Right cardiac atrium (tissue), 5 donors: ENCODE measurements at regions not wholly inside any gene's neighbourhood (a gene's known extent, or its start where the extent isn't known, plus 50 kb on each side); places are given as distances from the start of the nearest gene placed in this dataset.

Experiments used
- ATAC-seq, 2 donors: fragments of 200-7000 bp; cut with Tn5 transposase; one replicate each; pipeline versions ENCODE4 v1.8.0 to v1.9.1; 2020; ENCODE audit warnings: moderate library complexity in 2 of 2, mild to moderate bottlenecking in 1 of 2
- DNase-seq, 3 donors: peaks; one replicate each; pipeline ENCODE4 v3.0.0-alpha.2; 2020
- H3K27ac ChIP-seq: one replicate; pipeline ENCODE4 v1.5.1; 2013; ENCODE audit warnings: mild to moderate bottlenecking, low read length, control low read depth, moderate library complexity
- H3K27me3 ChIP-seq: one replicate; pipeline ENCODE4 v1.6.1; 2013; ENCODE audit not compliant: control insufficient read depth, insufficient read depth
- H3K4me1 ChIP-seq: one replicate; pipeline ENCODE4 v1.6.1; 2013; ENCODE audit warnings: low read length; ENCODE audit not compliant: control insufficient read depth, insufficient read depth
- H3K4me3 ChIP-seq: one replicate; pipeline ENCODE4 v1.5.1; 2013; ENCODE audit warnings: low read length, control low read depth
- H3K9me3 ChIP-seq: one replicate; pipeline ENCODE4 v1.6.1; 2013; ENCODE audit warnings: low read length; ENCODE audit not compliant: control insufficient read depth
- WGBS: extraction: QIAGEN DNeasy Blood & Tissue Kit; methylation state at CpG from one replicate; pipeline ENCODE4 v1.1.7; 2013; 5-methylcytosine and 5-hydroxymethylcytosine counted together
- intact Hi-C, 4 donors: fragments of 100-400 bp; cut with DNase I; formaldehyde crosslinking; loops; one replicate each; pipeline versions ENCODE4 v1.11.0 to v1.14.0; 2022 to 2023
- donor health status: healthy with polysubstance abuse.
- donor health status: DM: no; HTN: yes; CAD: no.
- donor health status: DM: no; HTN: no; CAD: no.
- donor health status: DM: no; HTN: yes; CAD: no; lungs with severe emphysema.
- donor health status: DM: yes; HTN: yes; CAD: no.

- no peaks in the 10 kb centered on the region for H3K4me1 ChIP-seq
- no peak for ATAC-seq
- no peaks in the 10 kb centered on the region for H3K27me3 ChIP-seq
- intact Hi-C loops = no loop called here
- H3K9me3 ChIP-seq = no peaks in the 10 kb centered on the region
- H3K4me3 ChIP-seq = no peak overlapping the region
- no peak for DNase-seq
- no peak overlapping the region for H3K27ac ChIP-seq
- 57% methylated on average over 1 of the region's 1 CpG for WGBS
Observed at GRCh38 chr6:88481519-88481918, 315.4 kb upstream of the CNR1 start.

- Histone ChIP-seq H3K4me1 (no peaks in the 10 kb centered on the region), H3K4me3 (no peak overlapping the region), H3K27me3 (no peaks in the 10 kb centered on the region), H3K27ac (no peak overlapping the region), H3K9me3 (no peaks in the 10 kb centered on the region)
- intact Hi-C loops = no loop called here
- no peak for DNase-seq
- no peak for ATAC-seq
- WGBS = 78% methylated on average over 5 of the region's 5 CpGs
Observed at GRCh38 chr6:88480816-88481215, 314.7 kb upstream of the CNR1 start.

- Histone ChIP-seq H3K27me3 (no peaks in the 10 kb centered on the region), H3K27ac (no peak overlapping the region)
- no peak for ATAC-seq
Observed at GRCh38 chr6:88477413-88477812, 311.3 kb upstream of the CNR1 start.

GRCh38 chr6:88476388-88476787, 310.2 kb upstream of the CNR1 start:
- intact Hi-C loops = no loop called here
- 63% methylated on average over 2 of the region's 2 CpGs for WGBS
- H3K4me1 ChIP-seq = no peaks in the 10 kb centered on the region
- no peaks in the 10 kb centered on the region for H3K27me3 ChIP-seq
- no peaks in the 10 kb centered on the region for H3K9me3 ChIP-seq
- ATAC-seq (no peak), DNase-seq (no peak)
- H3K27ac ChIP-seq = no peak overlapping the region
- H3K4me3 ChIP-seq = no peak overlapping the region

More at GRCh38 chr6:88477413-88477812, 311.3 kb upstream of the CNR1 start:
- Histone ChIP-seq H3K4me3 (no peak overlapping the region), H3K9me3 (no peaks in the 10 kb centered on the region), H3K4me1 (no peaks in the 10 kb centered on the region)
- no peak for DNase-seq
- whole genome bisulfite sequencing = 70% methylated on average over 3 of the region's 3 CpGs
- intact Hi-C loops = no loop called here

GRCh38 chr6:88474720-88475119, 308.6 kb upstream of the CNR1 start:
- Histone ChIP-seq H3K9me3 (no peaks in the 10 kb centered on the region), H3K4me1 (no peaks in the 10 kb centered on the region), H3K4me3 (no peak overlapping the region), H3K27ac (no peak overlapping the region), H3K27me3 (no peaks in the 10 kb centered on the region)
- intact Hi-C loops = no loop called here
- ATAC-seq (no peak), DNase-seq (no peak)

DNA sequence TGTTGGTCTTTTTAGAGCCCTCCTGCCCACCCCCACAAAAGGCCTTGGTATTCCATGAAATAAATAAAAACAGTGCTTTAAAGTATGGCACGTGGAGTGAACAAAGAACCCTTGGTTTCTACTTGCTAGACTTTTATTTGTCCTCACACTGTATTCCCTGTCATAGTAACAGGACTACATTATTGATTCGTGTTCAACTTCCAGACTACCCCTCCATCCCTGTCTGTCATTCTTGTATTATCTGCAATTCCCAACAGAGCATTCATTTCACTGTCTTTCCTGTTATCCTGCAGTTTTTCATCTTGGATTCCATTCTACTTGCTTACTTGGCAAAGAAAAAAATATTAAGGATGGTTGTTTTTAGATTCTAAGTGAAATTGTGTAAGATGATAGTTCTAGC, 307.4 kb upstream of the CNR1 start:
- ATAC-seq (no peak), DNase-seq (no peak)
- intact Hi-C loops = no loop called here
- H3K4me1 ChIP-seq = no peaks in the 10 kb centered on the region
- H3K9me3 ChIP-seq = no peaks in the 10 kb centered on the region
- no peak overlapping the region for H3K27ac ChIP-seq
- no peaks in the 10 kb centered on the region for H3K27me3 ChIP-seq
- WGBS = 33% methylated on average over 2 of the region's 2 CpGs
- H3K4me3 ChIP-seq = no peak overlapping the region

DNA sequence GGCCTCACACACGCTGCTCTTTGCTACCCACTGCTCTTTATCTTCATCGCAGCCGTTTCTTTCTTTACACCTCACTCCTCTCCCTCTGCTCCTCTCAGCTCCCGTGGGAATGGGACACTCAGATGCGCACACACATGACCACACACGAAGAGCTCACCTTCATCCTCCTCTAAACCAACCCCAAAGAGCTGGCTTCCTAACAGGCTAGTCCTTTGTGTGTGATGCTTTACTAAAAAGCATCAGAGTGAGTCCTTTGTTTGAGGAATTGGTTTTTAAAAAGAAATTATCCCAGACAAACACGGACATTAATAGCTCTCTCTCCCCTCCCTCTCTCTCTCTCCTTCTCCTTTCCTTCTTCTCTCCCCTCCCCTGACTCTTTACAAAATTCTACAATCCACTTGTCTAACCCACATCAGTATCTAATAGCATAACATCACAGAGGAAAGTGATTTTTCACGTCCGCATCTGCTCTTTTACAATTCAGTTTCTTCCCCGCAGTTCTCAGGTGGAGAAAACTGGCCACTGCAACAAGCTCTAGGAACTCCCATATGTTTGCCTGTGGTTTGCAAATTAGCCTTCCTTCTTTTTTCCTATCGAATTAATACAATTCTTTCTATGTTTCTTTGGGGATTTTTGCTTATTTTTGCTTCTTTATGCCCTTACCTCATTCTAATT, 306.8 kb upstream of the CNR1 start:
- H3K4me3 ChIP-seq = no peak overlapping the region
- H3K27ac ChIP-seq = no peak overlapping the region
- no peak for DNase-seq
- 40% methylated on average over 11 of the region's 11 CpGs for WGBS
- no peaks in the 10 kb centered on the region for H3K27me3 ChIP-seq
- H3K4me1 ChIP-seq = no peaks in the 10 kb centered on the region
- no peak for ATAC-seq
- H3K9me3 ChIP-seq = no peaks in the 10 kb centered on the region
- intact Hi-C loops = no loop called here

DNA sequence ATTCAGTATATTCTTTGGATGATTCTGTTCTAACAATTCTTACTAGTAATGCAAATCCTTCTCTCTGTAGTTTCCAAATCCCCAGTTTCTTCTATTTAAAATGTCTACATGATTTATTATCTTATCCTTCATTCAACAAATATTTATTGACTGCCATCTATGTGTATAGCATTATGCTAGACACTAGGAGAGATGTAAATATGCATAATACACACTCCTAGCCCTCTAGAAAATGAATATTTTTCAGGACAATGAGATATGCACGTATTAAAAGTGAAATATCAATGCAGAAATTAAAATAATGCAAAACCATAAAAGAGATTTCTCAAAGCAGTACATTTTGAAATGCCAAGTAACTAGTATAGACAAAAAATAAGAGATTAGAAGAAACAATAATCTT, 293.5 kb upstream of the CNR1 start:
- no peaks in the 10 kb centered on the region for H3K9me3 ChIP-seq
- DNase-seq = no peak
- no peak for ATAC-seq
- WGBS = 40% methylated on average over 1 of the region's 1 CpG
- no peak overlapping the region for H3K4me3 ChIP-seq
- intact Hi-C loops = no loop called here
- H3K27ac ChIP-seq = no peak overlapping the region
- no peaks in the 10 kb centered on the region for H3K27me3 ChIP-seq
- no peaks in the 10 kb centered on the region for H3K4me1 ChIP-seq

DNA sequence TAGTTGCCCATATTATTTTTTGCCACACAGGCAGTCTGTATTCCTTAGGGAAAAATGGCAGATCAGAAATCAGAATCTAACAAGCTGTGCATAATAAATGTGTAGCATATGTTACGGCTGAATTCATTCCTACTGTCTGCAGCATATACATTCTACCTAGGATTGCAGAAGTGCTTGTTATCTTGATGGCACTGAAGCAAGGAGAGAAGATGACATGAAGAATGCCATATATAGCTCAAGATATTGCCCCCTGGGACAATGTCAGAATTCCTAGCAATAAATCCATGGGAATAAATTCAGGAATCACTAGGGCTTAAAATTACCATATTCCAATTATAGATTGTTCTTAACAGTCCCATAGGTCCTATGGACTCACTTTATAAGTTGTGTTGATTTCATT, 293.0 kb upstream of the CNR1 start:
- no peak overlapping the region for H3K27ac ChIP-seq
- no peaks in the 10 kb centered on the region for H3K9me3 ChIP-seq
- H3K4me3 ChIP-seq = no peak overlapping the region
- DNase-seq = no peak
- 80% methylated on average over 1 of the region's 1 CpG for WGBS
- H3K27me3 ChIP-seq = no peaks in the 10 kb centered on the region
- intact Hi-C loops = no loop called here
- no peaks in the 10 kb centered on the region for H3K4me1 ChIP-seq
- no peak for ATAC-seq

DNA sequence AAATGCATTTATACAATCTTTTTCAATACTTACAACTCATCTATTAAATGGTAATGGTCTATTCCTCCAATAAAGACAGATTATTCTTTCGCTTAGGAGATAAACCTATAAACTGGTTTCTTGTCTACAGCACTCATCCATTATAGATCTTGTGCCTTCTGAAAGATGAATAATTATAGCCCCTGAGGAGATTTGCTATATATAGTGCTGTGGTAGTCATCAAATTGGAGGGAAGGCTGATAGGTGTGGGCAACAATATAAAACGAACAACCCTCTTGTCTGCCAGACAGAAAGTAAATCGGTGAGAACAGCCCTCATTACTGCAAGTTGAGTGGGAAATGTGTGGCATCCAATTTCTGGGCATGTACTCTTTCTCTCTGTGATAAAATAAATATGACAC, 292.5 kb upstream of the CNR1 start:
- intact Hi-C loops = no loop called here
- Histone ChIP-seq H3K27me3 (no peaks in the 10 kb centered on the region), H3K4me1 (no peaks in the 10 kb centered on the region), H3K9me3 (no peaks in the 10 kb centered on the region), H3K27ac (no peak overlapping the region), H3K4me3 (no peak overlapping the region)
- ATAC-seq (no peak), DNase-seq (no peak)
- 74% methylated on average over 3 of the region's 3 CpGs for WGBS

DNA sequence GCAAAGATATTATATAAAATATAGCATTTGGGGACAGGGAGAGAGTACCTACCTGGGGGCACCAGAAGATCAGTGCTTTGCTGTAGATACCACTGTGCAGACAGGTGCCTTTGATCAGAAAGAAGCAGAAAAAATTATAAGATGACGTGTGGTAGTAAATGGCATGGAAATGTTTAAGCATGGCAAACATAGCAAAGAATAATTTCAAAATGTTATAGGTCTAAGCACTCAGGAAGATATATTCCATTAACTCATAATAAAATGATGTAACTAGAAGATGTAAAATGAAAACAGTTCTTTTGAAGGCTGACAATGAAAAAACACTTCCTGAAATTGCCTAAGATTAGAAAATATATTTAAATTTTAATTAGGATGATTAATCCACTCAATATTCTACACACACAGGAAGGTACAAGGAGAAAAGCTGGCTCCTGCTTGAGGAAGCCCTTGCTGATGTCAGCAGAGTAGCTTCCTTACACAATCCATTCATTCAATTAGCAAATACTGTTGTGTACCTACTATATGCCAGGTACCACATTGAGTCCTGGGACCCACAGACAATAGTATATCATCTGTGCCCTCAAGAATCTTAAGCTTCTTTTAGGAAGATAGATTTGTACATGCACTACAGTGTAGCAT, 290.2 kb upstream of the CNR1 start:
- Histone ChIP-seq H3K4me1 (no peaks in the 10 kb centered on the region), H3K27ac (no peak overlapping the region), H3K9me3 (no peaks in the 10 kb centered on the region), H3K27me3 (no peaks in the 10 kb centered on the region), H3K4me3 (no peak overlapping the region)
- intact Hi-C loops = no loop called here
- no peak for DNase-seq
- WGBS = 54% methylated on average over 1 of the region's 1 CpG
- ATAC-seq = no peak

DNA sequence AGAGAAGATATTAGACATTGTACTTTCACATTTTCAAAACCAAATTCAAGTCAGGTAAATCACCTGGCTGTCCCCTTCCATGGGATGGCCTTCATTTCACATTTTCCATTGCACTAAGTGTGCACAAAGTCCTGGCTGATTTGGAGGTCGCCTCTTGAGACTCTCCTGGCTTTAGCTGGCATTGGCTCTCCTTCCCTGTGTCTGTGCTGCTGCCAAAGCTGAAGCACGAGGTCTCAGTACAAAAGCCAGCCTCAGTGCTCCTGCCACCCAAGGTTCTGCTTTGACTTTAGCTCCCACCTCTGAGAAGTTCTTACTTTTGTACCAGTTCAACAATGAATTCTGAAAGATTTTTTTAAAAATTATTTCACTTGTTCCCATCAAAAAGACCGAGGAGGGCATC, 289.2 kb upstream of the CNR1 start:
- Histone ChIP-seq H3K9me3 (no peaks in the 10 kb centered on the region), H3K27ac (no peak overlapping the region), H3K4me3 (no peak overlapping the region), H3K27me3 (no peaks in the 10 kb centered on the region), H3K4me1 (no peaks in the 10 kb centered on the region)
- 57% methylated on average over 3 of the region's 3 CpGs for WGBS
- ATAC-seq = no peak
- DNase-seq = no peak
- intact Hi-C loops = no loop called here
